GM23338 (cell line): ENCODE measurements at regions not wholly inside any gene's neighbourhood (a gene's known extent, or its start where the extent isn't known, plus 50 kb on each side); places are given as distances from the start of the nearest gene placed in this dataset.
A peak's percentile ranks its signal among the peaks of the same experiment; 100 is the strongest.

Experiments used
- ATAC-seq: fragments of 200-7000 bp; cut with Tn5 transposase; 3 replicates; pipeline ENCODE4 v1.9.1; 2020
- DNase-seq: peaks from one replicate; pipeline ENCODE4 v3.0.0-alpha.2; 2015; ENCODE audit warnings: low spot score
- H2AFZ ChIP-seq: fragments of 200-600 bp; sonication (generic); 2 replicates; pipeline ENCODE4 v1.8.0; 2016; ENCODE audit warnings: antibody characterized with exemption, mild to moderate bottlenecking, moderate library complexity
- H3F3A ChIP-seq: fragments of 200-600 bp; sonication (generic); replicated peaks from 2 replicates; pipeline ENCODE4 v1.8.0; 2017; ENCODE audit warnings: antibody characterized with exemption, mixed run types, low read depth
- H3K27ac ChIP-seq: fragments of 200-600 bp; sonication (generic); 2 replicates; pipeline ENCODE4 v1.6.1; 2016; ENCODE audit warnings: low read depth
- H3K27me3 ChIP-seq: fragments of 200-600 bp; sonication (generic); 2 replicates; pipeline ENCODE4 v1.8.0; 2016; ENCODE audit warnings: mild to moderate bottlenecking, mixed run types, moderate library complexity; ENCODE audit not compliant: insufficient read depth
- H3K36me3 ChIP-seq: fragments of 200-600 bp; sonication (generic); 2 replicates; pipeline ENCODE4 v1.8.0; 2016; ENCODE audit warnings: mild to moderate bottlenecking; ENCODE audit not compliant: insufficient read depth
- H3K4me1 ChIP-seq: fragments of 200-600 bp; sonication (generic); 2 replicates; pipeline ENCODE4 v1.8.0; 2016; ENCODE audit warnings: mild to moderate bottlenecking, moderate library complexity; ENCODE audit not compliant: insufficient read depth
- H3K4me2 ChIP-seq: fragments of 200-600 bp; sonication (generic); 2 replicates; pipeline ENCODE4 v1.7.1; 2017; ENCODE audit warnings: mixed run types
- H3K4me3 ChIP-seq: fragments of 200-600 bp; sonication (generic); 2 replicates; pipeline ENCODE4 v1.6.1; 2016; ENCODE audit warnings: mixed run types
- H3K79me2 ChIP-seq: fragments of 200-600 bp; sonication (generic); replicated peaks from 2 replicates; pipeline ENCODE4 v1.8.0; 2017; ENCODE audit warnings: mild to moderate bottlenecking; ENCODE audit not compliant: insufficient read depth
- H3K9me2 ChIP-seq: fragments of 200-600 bp; sonication (generic); 2 replicates; pipeline ENCODE4 v1.8.0; 2017; ENCODE audit not compliant: insufficient read depth
- H4K20me1 ChIP-seq: fragments of 200-600 bp; sonication (generic); replicated peaks from 2 replicates; pipeline ENCODE4 v1.8.0; 2017; ENCODE audit warnings: mild to moderate bottlenecking; ENCODE audit not compliant: insufficient read depth
- H3K27ac Mint-ChIP-seq: 2 replicates; pipeline ENCODE4 v1.8.0; 2020; ENCODE audit warnings: inconsistent platforms, mild to moderate bottlenecking, moderate library complexity, mixed read lengths
- H3K27me3 Mint-ChIP-seq: 3 replicates; pipeline ENCODE4 v1.8.0; 2022; ENCODE audit warnings: low read depth, mild to moderate bottlenecking, moderate library complexity, mixed read lengths, inconsistent platforms; ENCODE audit not compliant: insufficient read depth, poor library complexity
- H3K36me3 Mint-ChIP-seq: 3 replicates; pipeline ENCODE4 v1.8.0; 2021; ENCODE audit warnings: low read depth, mild to moderate bottlenecking, inconsistent platforms, moderate library complexity, mixed read lengths
- H3K4me1 Mint-ChIP-seq: 3 replicates; pipeline ENCODE4 v1.8.0; 2020; ENCODE audit warnings: mild to moderate bottlenecking, inconsistent platforms, mixed read lengths
- H3K4me3 Mint-ChIP-seq: 3 replicates; pipeline ENCODE4 v1.8.0; 2021; ENCODE audit warnings: moderate library complexity, mild to moderate bottlenecking, inconsistent platforms, mixed read lengths
- H3K9me3 Mint-ChIP-seq: 3 replicates; pipeline ENCODE4 v1.8.0; 2020; ENCODE audit warnings: moderate library complexity, mild to moderate bottlenecking, inconsistent platforms, mixed read lengths
- CREB1 ChIP-seq: fragments of 250-450 bp; sonication (Bioruptor Pico); IDR thresholded peaks from 2 replicates; pipeline ENCODE4 v1.5.0; 2020; ENCODE audit warnings: low read depth, mild to moderate bottlenecking, moderate library complexity
- CTCF ChIP-seq, 2 experiments: fragments of 200-600 bp in 1 of 2; sonication (generic) in 1 of 2; conservative IDR thresholded peaks; 2 replicates each; pipeline versions ENCODE4 v1.5.1 to v1.6.1; 2016 to 2017; ENCODE audit warnings: antibody characterized with exemption in 2 of 2, low read depth in 2 of 2, mild to moderate bottlenecking in 2 of 2, moderate library complexity in 1 of 2
- ETS1 ChIP-seq: IDR thresholded peaks from 2 replicates; pipeline ENCODE4 v1.6.1; 2016; ENCODE audit warnings: antibody characterized with exemption
- EZH2 ChIP-seq: fragments of 200-600 bp; sonication (generic); IDR thresholded peaks from one replicate; pipeline ENCODE4 v1.8.0; 2017; ENCODE audit warnings: antibody characterized with exemption, mild to moderate bottlenecking, low read depth; ENCODE audit not compliant: unreplicated experiment
- EZH2phosphoT487 ChIP-seq: fragments of 200-600 bp; sonication (generic); IDR thresholded peaks from one replicate; pipeline ENCODE4 v1.8.1; 2018; ENCODE audit warnings: antibody characterized with exemption; ENCODE audit not compliant: unreplicated experiment
- NANOG ChIP-seq: IDR thresholded peaks from 2 replicates; pipeline ENCODE4 v1.6.1; 2016; ENCODE audit warnings: antibody characterized with exemption, borderline replicate concordance
- POLR2AphosphoS5 ChIP-seq: IDR thresholded peaks from 2 replicates; pipeline ENCODE4 v1.6.1; 2016; ENCODE audit warnings: antibody characterized with exemption, low read depth
- REST ChIP-seq: IDR thresholded peaks from one replicate; pipeline ENCODE4 v1.6.1; 2018; ENCODE audit warnings: antibody characterized with exemption; ENCODE audit not compliant: unreplicated experiment
- STAT1 ChIP-seq: IDR thresholded peaks from one replicate; pipeline ENCODE4 v1.6.1; 2016; ENCODE audit warnings: antibody characterized with exemption; ENCODE audit not compliant: unreplicated experiment
- ZNF114 ChIP-seq: fragments of 250-450 bp; sonication (Bioruptor Pico); IDR thresholded peaks from 2 replicates; pipeline ENCODE4 v1.5.0; 2020; ENCODE audit warnings: mild to moderate bottlenecking, moderate library complexity
- ZNF331 ChIP-seq: fragments of 250-450 bp; sonication (Bioruptor Pico); IDR thresholded peaks from 2 replicates; pipeline ENCODE4 v1.5.0; 2020; ENCODE audit warnings: low read depth, mild to moderate bottlenecking, moderate library complexity

GRCh38 chr3:99199021-99199420, 297.5 kb upstream of the DCBLD2 start (continued):
- TF ChIP-seq ETS1, result no peak
- TF ChIP-seq REST, result no peak
- TF ChIP-seq POLR2AphosphoS5, result no peak
- no peak for TF ChIP-seq ZNF114 (CRISPR knock-in tag)
- no peak for TF ChIP-seq EZH2

GRCh38 chr3:99191186-99191585, 289.7 kb upstream of the DCBLD2 start:
- Histone ChIP-seq H3K4me1 (no peaks in the 10 kb centered on the region), H3K36me3 (no peaks in the 10 kb centered on the region), H2AFZ (peak overlapping the region; percentile 39), H3K4me3 (no peak overlapping the region), H4K20me1 (no peaks in the 10 kb centered on the region), H3K79me2 (no peaks in the 10 kb centered on the region), H3K27ac (no peak overlapping the region), H3F3A (no peaks in the 10 kb centered on the region), H3K9me2 (0 out of 2 replicates have a peak, but pooled peaks cover 3% of the 10 kb centered on the region), H3K4me2 (no peak overlapping the region), H3K27me3 (no peaks in the 10 kb centered on the region)
- Mint-ChIP-seq H3K27me3 (peaks cover 3% of the 10 kb centered on the region), H3K4me3 (no peak overlapping the region), H3K4me1 (no peaks in the 10 kb centered on the region), H3K27ac (no peak overlapping the region), H3K36me3 (no peaks in the 10 kb centered on the region), H3K9me3 (no peaks in the 10 kb centered on the region)
- no peak for TF ChIP-seq STAT1
- ATAC-seq (no peak), DNase-seq (no peak)

GRCh38 chr3:99188936-99189335, 287.4 kb upstream of the DCBLD2 start:
- Histone ChIP-seq H3K36me3 (no peaks in the 10 kb centered on the region), H3K4me1 (no peaks in the 10 kb centered on the region), H3K4me2 (no peak overlapping the region), H3F3A (no peaks in the 10 kb centered on the region), H2AFZ (no peak overlapping the region), H3K4me3 (no peak overlapping the region), H3K27me3 (no peaks in the 10 kb centered on the region), H3K27ac (no peak overlapping the region), H3K9me2 (no peaks in the 10 kb centered on the region), H3K79me2 (no peaks in the 10 kb centered on the region), H4K20me1 (no peaks in the 10 kb centered on the region)
- ATAC-seq, result no peak
- TF ChIP-seq ZNF114 (CRISPR knock-in tag) (no peak), EZH2phosphoT487 (no peak), ZNF331 (CRISPR knock-in tag) (no peak), NANOG (no peak), STAT1 (no peak), EZH2 (no peak), CREB1 (CRISPR knock-in tag) (no peak), ETS1 (no peak), CTCF (conservative IDR thresholded peaks at IDR 0.05; ENCODE audit: low read depth in 2 of 2) (no peak)
- no peaks in the 10 kb centered on the region for H3K9me3 Mint-ChIP-seq
- no peak overlapping the region for H3K27ac Mint-ChIP-seq
- H3K36me3 Mint-ChIP-seq, result no peaks in the 10 kb centered on the region
- H3K4me1 Mint-ChIP-seq, result peaks cover 3% of the 10 kb centered on the region; the same call in 2 of the 3 replicates
- H3K4me3 Mint-ChIP-seq, result no peak overlapping the region
- H3K27me3 Mint-ChIP-seq, result peaks cover 3% of the 10 kb centered on the region
- DNase-seq, result no peak
